ENCODE measurements at regions not wholly inside any gene's neighbourhood (a gene's known extent, or its start where the extent isn't known, plus 50 kb on each side); places are given as distances from the start of the nearest gene placed in this dataset.

GRCh38 chr4:178102139-178102538 is 659.9 kb upstream of the AGA start (continued):
- TF ChIP-seq ZNF510 (CRISPR knock-in tag; IDR thresholded peaks at IDR 0.05; ENCODE audit: low read depth) = no peak
- no peak for TF ChIP-seq ZIK1 (CRISPR knock-in tag; IDR thresholded peaks at IDR 0.05; ENCODE audit: borderline replicate concordance, low read depth)
- TF ChIP-seq, protein P1, sequence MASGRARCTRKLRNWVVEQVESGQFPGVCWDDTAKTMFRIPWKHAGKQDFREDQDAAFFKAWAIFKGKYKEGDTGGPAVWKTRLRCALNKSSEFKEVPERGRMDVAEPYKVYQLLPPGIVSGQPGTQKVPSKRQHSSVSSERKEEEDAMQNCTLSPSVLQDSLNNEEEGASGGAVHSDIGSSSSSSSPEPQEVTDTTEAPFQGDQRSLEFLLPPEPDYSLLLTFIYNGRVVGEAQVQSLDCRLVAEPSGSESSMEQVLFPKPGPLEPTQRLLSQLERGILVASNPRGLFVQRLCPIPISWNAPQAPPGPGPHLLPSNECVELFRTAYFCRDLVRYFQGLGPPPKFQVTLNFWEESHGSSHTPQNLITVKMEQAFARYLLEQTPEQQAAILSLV (CRISPR knock-in tag; IDR thresholded peaks at IDR 0.05; ENCODE audit: borderline replicate concordance) = no peak
- TF ChIP-seq RXRA (CRISPR knock-in tag; IDR thresholded peaks at IDR 0.05) = no peak
- TF ChIP-seq, protein P2, sequence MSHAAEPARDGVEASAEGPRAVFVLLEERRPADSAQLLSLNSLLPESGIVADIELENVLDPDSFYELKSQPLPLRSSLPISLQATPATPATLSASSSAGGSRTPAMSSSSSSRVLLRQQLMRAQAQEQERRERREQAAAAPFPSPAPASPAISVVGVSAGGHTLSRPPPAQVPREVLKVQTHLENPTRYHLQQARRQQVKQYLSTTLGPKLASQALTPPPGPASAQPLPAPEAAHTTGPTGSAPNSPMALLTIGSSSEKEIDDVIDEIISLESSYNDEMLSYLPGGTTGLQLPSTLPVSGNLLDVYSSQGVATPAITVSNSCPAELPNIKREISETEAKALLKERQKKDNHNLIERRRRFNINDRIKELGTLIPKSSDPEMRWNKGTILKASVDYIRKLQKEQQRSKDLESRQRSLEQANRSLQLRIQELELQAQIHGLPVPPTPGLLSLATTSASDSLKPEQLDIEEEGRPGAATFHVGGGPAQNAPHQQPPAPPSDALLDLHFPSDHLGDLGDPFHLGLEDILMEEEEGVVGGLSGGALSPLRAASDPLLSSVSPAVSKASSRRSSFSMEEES (CRISPR knock-in tag; IDR thresholded peaks at IDR 0.05) = no peak
- TF ChIP-seq ZNF143 (CRISPR knock-in tag; IDR thresholded peaks at IDR 0.05) = no peak
- no peak for TF ChIP-seq SAFB2 (CRISPR knock-in tag; IDR thresholded peaks at IDR 0.05; ENCODE audit: borderline replicate concordance, low read depth)

GRCh38 chr4:178105242-178105641 is 663.0 kb upstream of the AGA start:
- ATAC-seq (no peak), DNase-seq (ENCODE audit: low spot score) (no peak), FAIRE-seq (no peak)
- H3K27me3 ChIP-seq (ENCODE audit: control insufficient read depth in 1 of 2, insufficient read depth in 2 of 2, low read length in 2 of 2) = no peaks in the 10 kb centered on the region
- BruUV-seq (replicated peaks) = no TSS peak
- H3K4me2 ChIP-seq (ENCODE audit: low read depth, low read length) = no peak overlapping the region
- no peaks in the 10 kb centered on the region for H3K79me2 ChIP-seq (ENCODE audit: insufficient read depth, low read length)
- no peaks in the 10 kb centered on the region for H3K36me3 ChIP-seq (replicated peaks in 1 of 2; ENCODE audit: control insufficient read depth in 1 of 2, insufficient read depth in 2 of 2, low read length in 2 of 2)
- POLR2A ChIA-PET = no interaction called here
- H2AFZ ChIP-seq (ENCODE audit: low read length) = no peak overlapping the region
- intact Hi-C loops (cut with micrococcal nuclease; ENCODE audit: unreplicated experiment) = no loop called here
- TF ChIP-seq KDM4B (CRISPR knock-in tag; IDR thresholded peaks at IDR 0.05) = no peak
- TF ChIP-seq MTF2 (CRISPR knock-in tag; IDR thresholded peaks at IDR 0.05; ENCODE audit: borderline replicate concordance) = no peak
- no peak for TF ChIP-seq XRCC5 (optimal IDR thresholded peaks at IDR 0.05; ENCODE audit: low read length)
- TF ChIP-seq, protein P3, sequence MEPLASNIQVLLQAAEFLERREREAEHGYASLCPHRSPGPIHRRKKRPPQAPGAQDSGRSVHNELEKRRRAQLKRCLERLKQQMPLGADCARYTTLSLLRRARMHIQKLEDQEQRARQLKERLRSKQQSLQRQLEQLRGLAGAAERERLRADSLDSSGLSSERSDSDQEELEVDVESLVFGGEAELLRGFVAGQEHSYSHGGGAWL (CRISPR knock-in tag; IDR thresholded peaks at IDR 0.05) = no peak
- TF ChIP-seq HIVEP1 (CRISPR knock-in tag; IDR thresholded peaks at IDR 0.05) = no peak
- TF ChIP-seq ZBTB10 (CRISPR knock-in tag; IDR thresholded peaks at IDR 0.05; ENCODE audit: borderline replicate concordance) = no peak
- TF ChIP-seq TBP (CRISPR knock-in tag; IDR thresholded peaks at IDR 0.05) = no peak
- TF ChIP-seq ZNF879 (CRISPR knock-in tag; IDR thresholded peaks at IDR 0.05) = no peak
- H3K4me1 ChIP-seq (ENCODE audit: insufficient read depth, low read length) = no peaks in the 10 kb centered on the region
- no peak overlapping the region for H3K9ac ChIP-seq (ENCODE audit: insufficient read depth, low read depth, low read length)
- CTCF ChIA-PET (ENCODE audit: low intra/inter-chr PET ratio, low total read pairs) = no interaction called here
- H3K4me3 ChIP-seq (replicated peaks in 1 of 3; ENCODE audit: insufficient read depth in 1 of 3, low read depth in 2 of 3, low read length in 3 of 3) = no peak overlapping the region
- 0% methylated on average over 2 of the region's 2 CpGs for WGBS (ENCODE audit: low lambda C conversion rate)
- no peak overlapping the region for H3K27ac ChIP-seq (ENCODE audit: extremely low read length, insufficient read depth, low read length)
- no peaks in the 10 kb centered on the region for H4K20me1 ChIP-seq (ENCODE audit: insufficient read depth, low read length)
- no peaks in the 10 kb centered on the region for H3K9me3 ChIP-seq (ENCODE audit: low read length)
- in situ Hi-C loops (cut with HindIII; ENCODE audit: extremely low pct_ligation_motif_present, low pct_unique_long_range_greater_than_20kb) = no loop called here

Data from HepG2 (cell line).